ENCODE measurements at regions not wholly inside any gene's neighbourhood (a gene's known extent, or its start where the extent isn't known, plus 50 kb on each side); places are given as distances from the start of the nearest gene placed in this dataset.

DNA sequence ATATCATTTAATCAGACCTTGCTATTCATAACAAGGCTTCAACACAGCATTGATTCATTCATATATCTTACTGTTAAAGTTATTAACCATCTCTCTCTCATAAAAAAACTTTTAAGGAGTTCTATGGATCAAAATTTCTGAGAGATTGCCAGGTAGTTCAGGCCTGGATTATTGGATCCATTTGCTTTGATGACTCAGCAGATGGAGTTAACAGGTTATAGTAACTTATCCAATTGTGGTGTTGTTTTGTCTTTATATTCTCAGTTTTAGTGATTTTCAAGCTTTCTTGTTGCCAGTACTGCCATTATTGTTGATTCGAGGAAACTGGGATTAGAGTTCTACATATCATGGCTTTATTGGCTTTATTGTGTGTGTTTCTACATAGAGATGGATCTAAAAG, 195.7 kb upstream of the MMADHC start:
- 94% methylated on average over 1 of the region's 1 CpG for WGBS, 2 donors
- DNase-seq (ENCODE audit: low spot score in 2 of 2): no peak
- TF ChIP-seq POLR2A (IDR thresholded peaks at IDR 0.05): no peak
- TF ChIP-seq, protein P1, sequence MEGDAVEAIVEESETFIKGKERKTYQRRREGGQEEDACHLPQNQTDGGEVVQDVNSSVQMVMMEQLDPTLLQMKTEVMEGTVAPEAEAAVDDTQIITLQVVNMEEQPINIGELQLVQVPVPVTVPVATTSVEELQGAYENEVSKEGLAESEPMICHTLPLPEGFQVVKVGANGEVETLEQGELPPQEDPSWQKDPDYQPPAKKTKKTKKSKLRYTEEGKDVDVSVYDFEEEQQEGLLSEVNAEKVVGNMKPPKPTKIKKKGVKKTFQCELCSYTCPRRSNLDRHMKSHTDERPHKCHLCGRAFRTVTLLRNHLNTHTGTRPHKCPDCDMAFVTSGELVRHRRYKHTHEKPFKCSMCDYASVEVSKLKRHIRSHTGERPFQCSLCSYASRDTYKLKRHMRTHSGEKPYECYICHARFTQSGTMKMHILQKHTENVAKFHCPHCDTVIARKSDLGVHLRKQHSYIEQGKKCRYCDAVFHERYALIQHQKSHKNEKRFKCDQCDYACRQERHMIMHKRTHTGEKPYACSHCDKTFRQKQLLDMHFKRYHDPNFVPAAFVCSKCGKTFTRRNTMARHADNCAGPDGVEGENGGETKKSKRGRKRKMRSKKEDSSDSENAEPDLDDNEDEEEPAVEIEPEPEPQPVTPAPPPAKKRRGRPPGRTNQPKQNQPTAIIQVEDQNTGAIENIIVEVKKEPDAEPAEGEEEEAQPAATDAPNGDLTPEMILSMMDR (IDR thresholded peaks at IDR 0.05): no peak
- intact Hi-C loops (cut with DNase I; ENCODE audit: low total_unique reads): no loop called here
- H3K4me3 ChIP-seq (ENCODE audit: low read depth, poor library complexity, severe bottlenecking): no peak overlapping the region

DNA sequence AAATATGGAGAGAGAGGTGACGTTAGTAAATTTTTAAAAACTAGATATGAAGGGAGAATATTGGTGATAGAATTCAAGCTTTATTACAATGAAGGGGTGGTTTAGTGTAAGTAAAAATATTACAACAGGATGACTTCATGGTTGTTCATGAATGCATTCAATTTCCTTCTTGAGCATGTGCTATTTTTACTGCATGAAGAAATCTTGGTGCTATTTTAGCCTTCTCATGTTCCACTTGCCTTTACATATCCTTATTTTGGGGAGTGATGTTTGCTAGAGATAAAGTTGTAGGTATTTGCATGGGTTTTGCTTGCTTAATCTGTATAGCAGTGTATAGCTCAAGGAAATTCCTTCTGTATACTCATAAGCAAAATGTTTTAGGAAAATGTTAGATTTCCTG, 195.0 kb upstream of the MMADHC start:
- DNase-seq (ENCODE audit: low spot score in 2 of 2): no peak
- intact Hi-C loops (cut with DNase I; ENCODE audit: low total_unique reads): no loop called here
- no peak for TF ChIP-seq POLR2A (IDR thresholded peaks at IDR 0.05)
- TF ChIP-seq, protein P1 (IDR thresholded peaks at IDR 0.05): no peak
- WGBS, 2 donors: 81 to 93% methylated on average over 1 of the region's 1 CpG
- H3K4me3 ChIP-seq (ENCODE audit: low read depth, poor library complexity, severe bottlenecking): no peak overlapping the region

DNA sequence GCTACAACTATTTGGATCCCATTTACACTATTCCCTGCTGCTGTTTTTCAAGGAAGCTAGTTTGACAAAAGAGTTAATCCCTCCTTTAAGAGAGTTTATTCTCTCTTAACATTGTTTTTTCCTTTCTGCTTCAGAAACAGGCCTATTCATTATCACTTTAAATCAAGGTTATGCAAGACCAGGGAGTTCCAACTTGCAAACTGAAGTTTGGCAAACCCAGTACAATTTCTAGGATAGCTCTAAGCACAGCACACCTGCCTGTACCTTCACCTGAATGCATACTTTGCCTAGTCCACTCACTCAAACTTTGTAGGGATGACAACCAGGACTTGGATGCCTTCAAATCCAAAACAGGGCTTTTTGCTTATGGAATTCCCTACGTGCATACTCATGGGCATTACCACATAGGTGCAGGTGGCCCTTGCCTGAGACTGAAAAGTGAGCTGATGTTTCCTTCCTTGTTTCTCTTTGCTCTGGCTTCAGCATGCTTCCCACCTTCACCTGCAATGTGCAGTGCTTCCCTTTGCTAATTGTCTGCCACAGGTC, 193.8 kb upstream of the MMADHC start:
- TF ChIP-seq, protein P1 (IDR thresholded peaks at IDR 0.05): no peak
- TF ChIP-seq POLR2A (IDR thresholded peaks at IDR 0.05): no peak
- intact Hi-C loops (cut with DNase I; ENCODE audit: low total_unique reads): no loop called here
- WGBS, 2 donors: 52 to 59% methylated on average over 1 of the region's 1 CpG
- H3K4me3 ChIP-seq (ENCODE audit: low read depth, poor library complexity, severe bottlenecking): no peak overlapping the region
- no peak for DNase-seq (ENCODE audit: low spot score in 2 of 2)

DNA sequence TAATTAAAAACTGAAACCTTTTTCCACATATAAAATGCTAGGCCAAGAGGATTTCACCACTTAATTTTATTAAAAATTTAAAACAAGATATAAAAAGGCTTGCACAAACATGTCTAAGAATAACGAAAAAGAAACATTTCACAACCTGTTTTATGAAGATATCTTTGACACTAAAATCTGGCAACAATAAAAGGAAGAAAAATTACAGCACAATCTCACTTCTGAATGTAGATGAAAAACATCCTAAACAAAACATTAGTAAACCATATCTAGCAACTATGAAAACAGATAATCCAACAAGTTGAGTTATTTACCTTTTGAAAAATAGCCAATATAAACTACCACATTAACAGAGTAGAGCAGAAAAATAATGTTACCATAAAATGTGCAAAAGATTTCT, 185.4 kb upstream of the MMADHC start:
- 35 to 41% methylated on average over 1 of the region's 1 CpG for WGBS, 2 donors
- no peak for TF ChIP-seq POLR2A (IDR thresholded peaks at IDR 0.05)
- TF ChIP-seq, protein P1 (IDR thresholded peaks at IDR 0.05): no peak
- intact Hi-C loops (cut with DNase I; ENCODE audit: low total_unique reads): no loop called here
- DNase-seq (ENCODE audit: low spot score in 2 of 2): no peak
- no peak overlapping the region for H3K4me3 ChIP-seq (ENCODE audit: low read depth, poor library complexity, severe bottlenecking)

DNA sequence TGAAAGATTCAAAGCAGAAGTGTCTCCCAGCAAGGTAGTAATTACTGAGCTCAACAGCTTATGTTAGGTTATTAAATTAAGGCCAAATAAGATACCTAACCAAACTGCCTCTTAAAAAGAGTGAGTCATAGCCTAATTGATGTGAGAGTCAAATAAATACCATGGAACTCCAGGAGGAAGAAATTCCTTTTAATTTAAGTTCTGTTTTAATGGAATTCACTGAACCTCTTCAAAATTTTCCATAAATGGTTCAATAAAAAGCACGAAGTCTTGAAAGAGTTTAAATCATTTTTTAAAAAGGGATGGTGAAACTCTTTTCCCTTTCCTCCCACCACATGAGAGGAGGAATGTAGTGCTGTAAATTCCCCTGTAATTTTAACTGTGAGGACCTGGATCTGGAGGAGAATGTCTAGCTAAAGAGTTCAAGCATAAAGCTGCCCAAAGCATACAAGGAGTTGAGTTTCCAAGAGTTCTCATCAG, 180.8 kb upstream of the MMADHC start:
- 27 to 29% methylated on average over 1 of the region's 1 CpG for WGBS, 2 donors
- DNase-seq (ENCODE audit: low spot score in 2 of 2): no peak
- H3K4me3 ChIP-seq (ENCODE audit: low read depth, poor library complexity, severe bottlenecking): no peak overlapping the region
- intact Hi-C loops (cut with DNase I; ENCODE audit: low total_unique reads): no loop called here
- TF ChIP-seq POLR2A (IDR thresholded peaks at IDR 0.05): no peak
- TF ChIP-seq, protein P1 (IDR thresholded peaks at IDR 0.05): no peak

DNA sequence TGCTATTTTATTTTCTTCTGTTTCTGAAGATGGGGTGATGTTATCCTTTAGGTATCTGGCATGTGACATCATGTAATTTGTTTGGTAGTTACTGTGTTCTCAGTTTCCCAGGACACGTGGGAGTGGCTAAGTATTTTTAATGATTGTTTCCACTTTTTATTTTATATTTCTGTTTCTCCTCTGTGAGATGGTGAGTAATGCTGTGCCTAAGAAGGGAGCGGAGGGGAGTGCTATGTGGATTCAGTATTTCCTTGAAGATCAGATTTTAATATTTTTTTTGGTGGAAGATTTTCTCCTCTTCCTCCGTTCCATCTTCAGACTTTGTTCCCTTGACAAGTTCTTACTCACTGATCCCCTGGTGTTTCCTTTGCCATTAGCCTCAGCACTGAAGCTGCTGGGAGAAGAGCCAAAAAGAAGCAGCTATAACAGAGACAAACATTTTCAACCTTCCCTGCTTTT, 180.0 kb upstream of the MMADHC start:
- TF ChIP-seq, protein P1 (IDR thresholded peaks at IDR 0.05): no peak
- TF ChIP-seq POLR2A (IDR thresholded peaks at IDR 0.05): no peak
- intact Hi-C loops (cut with DNase I; ENCODE audit: low total_unique reads): no loop called here
- H3K4me3 ChIP-seq (ENCODE audit: low read depth, poor library complexity, severe bottlenecking): no peak overlapping the region
- DNase-seq (ENCODE audit: low spot score in 2 of 2): no peak
- 20 to 24% methylated on average over 3 of the region's 3 CpGs for WGBS, 2 donors

Data from lower leg skin (tissue), 4 donors.